Upper lobe of left lung (tissue), 6 donors: ENCODE measurements at regions not wholly inside any gene's neighbourhood (a gene's known extent, or its start where the extent isn't known, plus 50 kb on each side); places are given as distances from the start of the nearest gene placed in this dataset.

Experiments used
- ATAC-seq, 2 donors: fragments of 200-7000 bp; cut with Tn5 transposase; one replicate each; pipeline ENCODE4 v1.9.1; 2022; ENCODE audit warnings: mild to moderate bottlenecking in 2 of 2, moderate library complexity in 2 of 2; ENCODE audit not compliant: low FRiP score in 2 of 2
- DNase-seq, 2 donors: peaks; one replicate each; pipeline ENCODE4 v3.0.0-alpha.2; 2019 to 2020
- H3K27ac ChIP-seq, 4 donors: fragments of 200-600 bp; sonication (generic); one replicate each; pipeline ENCODE4 v1.5.1; 2016 to 2019
- H3K27me3 ChIP-seq, 4 donors: fragments of 200-600 bp; sonication (generic); one replicate each; pipeline ENCODE4 v1.5.1; 2017 to 2019
- H3K36me3 ChIP-seq, 4 donors: fragments of 200-600 bp; sonication (generic); one replicate each; pipeline ENCODE4 v1.5.1; 2016 to 2019
- H3K4me1 ChIP-seq, 4 donors: fragments of 200-600 bp; sonication (generic); one replicate each; pipeline ENCODE4 v1.5.1; 2018 to 2019
- H3K4me3 ChIP-seq, 4 donors: fragments of 200-600 bp; sonication (generic); one replicate each; pipeline ENCODE4 v1.5.1; 2017 to 2019; ENCODE audit warnings: mild to moderate bottlenecking in 2 of 4, moderate library complexity in 1 of 4
- H3K9me3 ChIP-seq, 4 donors: fragments of 200-600 bp; sonication (generic); one replicate each; pipeline ENCODE4 v1.5.1; 2018 to 2019
- EP300 ChIP-seq, 4 donors: sonication (generic); formaldehyde crosslinking; IDR thresholded peaks; one replicate each; pipeline ENCODE4 v1.5.1; 2017; ENCODE audit warnings: antibody characterized with exemption in 4 of 4, control low read depth in 2 of 4
- POLR2A ChIP-seq, 4 donors: fragments of 450-650 bp; IDR thresholded peaks; one replicate each; pipeline ENCODE4 v1.5.1; 2016 to 2017; ENCODE audit warnings: antibody characterized with exemption in 4 of 4, mild to moderate bottlenecking in 2 of 4
- POLR2AphosphoS5 ChIP-seq, 2 donors: sonication (generic); formaldehyde crosslinking; IDR thresholded peaks; one replicate each; pipeline ENCODE4 v1.5.1; 2017; ENCODE audit warnings: antibody characterized with exemption in 2 of 2
- WGBS, 2 donors: methylation state at CpG; one replicate each; pipeline ENCODE4 v1.1.5; 2017 to 2018; 5-methylcytosine and 5-hydroxymethylcytosine counted together
- TF ChIP-seq, protein P1 (sequence below), 6 experiments: fragments of 450-650 bp in 4 of 6; fragments of 200-600 bp in 2 of 6; sonication (generic) in 2 of 6; IDR thresholded peaks; one replicate each; pipeline ENCODE4 v1.5.1; 2016 to 2019; ENCODE audit warnings: antibody characterized with exemption in 6 of 6
- donor health status: DM: no; HTN: no; CAD: no; lungs with moderate emphysema.
- donor health status: DM: no; HTN: yes; CAD: no; lungs with severe emphysema.

DNA sequence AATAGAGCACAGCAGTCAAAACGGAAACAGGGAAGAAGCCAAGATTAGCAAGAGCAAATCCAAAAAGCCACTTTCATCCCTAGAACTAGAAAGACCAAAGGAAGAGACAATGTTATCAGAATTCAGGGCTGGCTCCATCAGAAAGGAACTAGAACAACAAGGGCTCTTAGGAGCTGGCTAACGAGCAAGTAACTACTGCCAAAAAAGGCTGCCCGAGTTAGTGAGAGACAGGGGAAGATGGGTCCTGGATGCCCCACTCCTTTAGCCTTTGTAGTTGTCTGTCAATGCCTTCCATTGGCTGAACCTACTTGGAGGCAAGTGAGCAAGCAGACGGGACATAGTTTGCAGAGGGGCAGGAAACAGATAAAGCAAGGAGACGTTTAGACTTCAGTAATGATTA is 240.4 kb downstream of the KLF12 start:
- H3K27me3 ChIP-seq, result no peaks in the 10 kb centered on the region
- H3K4me1 ChIP-seq, result no peaks in the 10 kb centered on the region
- no peaks in the 10 kb centered on the region for H3K9me3 ChIP-seq
- no peak for DNase-seq
- 79 to 85% methylated on average over 5 of the region's 5 CpGs for WGBS, 2 donors
- H3K27ac ChIP-seq, result no peak overlapping the region
- TF ChIP-seq EP300 (IDR thresholded peaks at IDR 0.05) (no peak), POLR2A (IDR thresholded peaks at IDR 0.05) (no peak), POLR2AphosphoS5 (IDR thresholded peaks at IDR 0.05) (no peak)
- TF ChIP-seq, protein P1, sequence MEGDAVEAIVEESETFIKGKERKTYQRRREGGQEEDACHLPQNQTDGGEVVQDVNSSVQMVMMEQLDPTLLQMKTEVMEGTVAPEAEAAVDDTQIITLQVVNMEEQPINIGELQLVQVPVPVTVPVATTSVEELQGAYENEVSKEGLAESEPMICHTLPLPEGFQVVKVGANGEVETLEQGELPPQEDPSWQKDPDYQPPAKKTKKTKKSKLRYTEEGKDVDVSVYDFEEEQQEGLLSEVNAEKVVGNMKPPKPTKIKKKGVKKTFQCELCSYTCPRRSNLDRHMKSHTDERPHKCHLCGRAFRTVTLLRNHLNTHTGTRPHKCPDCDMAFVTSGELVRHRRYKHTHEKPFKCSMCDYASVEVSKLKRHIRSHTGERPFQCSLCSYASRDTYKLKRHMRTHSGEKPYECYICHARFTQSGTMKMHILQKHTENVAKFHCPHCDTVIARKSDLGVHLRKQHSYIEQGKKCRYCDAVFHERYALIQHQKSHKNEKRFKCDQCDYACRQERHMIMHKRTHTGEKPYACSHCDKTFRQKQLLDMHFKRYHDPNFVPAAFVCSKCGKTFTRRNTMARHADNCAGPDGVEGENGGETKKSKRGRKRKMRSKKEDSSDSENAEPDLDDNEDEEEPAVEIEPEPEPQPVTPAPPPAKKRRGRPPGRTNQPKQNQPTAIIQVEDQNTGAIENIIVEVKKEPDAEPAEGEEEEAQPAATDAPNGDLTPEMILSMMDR (IDR thresholded peaks at IDR 0.05), result no peak
- H3K4me3 ChIP-seq, result no peak overlapping the region
- no peaks in the 10 kb centered on the region for H3K36me3 ChIP-seq
- ATAC-seq, result no peak

DNA sequence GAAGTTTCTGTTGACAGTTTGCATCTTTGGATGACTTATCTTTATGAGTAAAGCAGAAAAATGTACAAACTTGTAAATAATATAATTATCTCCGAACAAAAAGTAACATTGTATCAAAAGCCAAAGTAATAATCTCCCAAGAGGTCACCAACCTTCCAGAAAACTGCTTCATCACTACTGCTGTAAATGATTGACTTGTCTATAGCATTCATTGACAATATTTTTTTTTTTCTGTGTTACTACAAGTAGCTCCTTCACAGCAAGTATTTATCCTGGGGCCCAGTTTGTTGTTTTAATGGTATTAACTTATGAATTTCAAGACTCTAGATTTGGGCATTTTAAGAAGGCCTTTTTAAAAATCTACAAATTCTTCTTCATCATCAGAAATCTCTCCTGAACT is 242.4 kb downstream of the KLF12 start:
- no peaks in the 10 kb centered on the region for H3K4me1 ChIP-seq
- ATAC-seq, result no peak
- 84 to 87% methylated on average over 1 of the region's 1 CpG for WGBS, 2 donors

DNA sequence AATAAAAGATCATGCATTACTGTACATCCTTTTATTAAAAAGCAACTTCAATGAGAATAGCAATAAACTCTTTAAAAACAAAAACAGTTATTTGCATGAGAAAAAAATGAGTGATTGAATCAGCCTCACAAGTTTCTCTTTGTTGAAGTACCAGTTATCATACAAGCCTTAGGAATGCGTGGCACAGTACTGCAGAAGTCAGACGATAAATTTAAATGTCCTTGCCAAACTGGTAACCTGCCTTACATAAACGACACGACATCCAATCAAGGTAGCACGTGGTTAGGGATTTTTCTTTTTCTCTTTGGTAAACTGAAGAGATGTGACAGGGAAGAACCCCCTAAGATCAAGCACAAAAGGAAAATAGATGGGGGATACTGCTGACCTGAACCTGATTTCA is 251.0 kb downstream of the KLF12 start:
- no peak overlapping the region for H3K4me3 ChIP-seq
- no peaks in the 10 kb centered on the region for H3K4me1 ChIP-seq
- no peaks in the 10 kb centered on the region for H3K27me3 ChIP-seq
- H3K9me3 ChIP-seq, result no peaks in the 10 kb centered on the region
- DNase-seq (no peak), ATAC-seq (no peak)
- no peaks in the 10 kb centered on the region for H3K36me3 ChIP-seq
- TF ChIP-seq POLR2AphosphoS5 (IDR thresholded peaks at IDR 0.05) (no peak), EP300 (IDR thresholded peaks at IDR 0.05) (no peak), POLR2A (IDR thresholded peaks at IDR 0.05) (no peak)
- TF ChIP-seq, protein P1 (IDR thresholded peaks at IDR 0.05), result no peak
- WGBS, 2 donors, result 54 to 66% methylated on average over 5 of the region's 5 CpGs
- no peak overlapping the region for H3K27ac ChIP-seq

More for the DNA sequence above, 242.4 kb downstream of the KLF12 start:
- no peak for DNase-seq
- Histone ChIP-seq H3K9me3 (no peaks in the 10 kb centered on the region), H3K36me3 (no peaks in the 10 kb centered on the region), H3K27me3 (no peaks in the 10 kb centered on the region), H3K27ac (no peak overlapping the region), H3K4me3 (no peak overlapping the region)
- TF ChIP-seq POLR2AphosphoS5 (IDR thresholded peaks at IDR 0.05) (no peak), EP300 (IDR thresholded peaks at IDR 0.05) (no peak), POLR2A (IDR thresholded peaks at IDR 0.05) (no peak)
- TF ChIP-seq, protein P1 (IDR thresholded peaks at IDR 0.05), result no peak

DNA sequence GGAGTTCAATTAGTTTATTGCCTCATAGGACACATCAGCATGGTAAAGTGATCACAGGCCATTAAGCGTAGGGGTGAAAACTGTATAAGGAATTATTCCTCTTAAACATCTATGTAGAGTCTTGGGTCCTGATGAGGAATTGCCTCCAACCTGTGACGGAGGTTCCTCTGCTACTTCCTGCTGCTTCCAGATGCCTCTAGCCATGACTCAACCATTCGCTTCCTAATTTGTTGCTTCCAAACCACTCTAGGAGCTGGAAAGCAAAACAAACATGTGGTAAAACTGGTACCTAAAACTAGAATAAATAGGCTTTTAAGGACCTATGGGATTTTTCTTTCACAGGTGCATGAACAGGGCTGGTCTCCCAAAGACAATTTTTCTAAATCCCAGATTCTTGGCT is 253.8 kb downstream of the KLF12 start:
- no peak for DNase-seq
- Histone ChIP-seq H3K4me1 (no peaks in the 10 kb centered on the region), H3K4me3 (no peak overlapping the region), H3K27ac (no peak overlapping the region), H3K9me3 (no peaks in the 10 kb centered on the region), H3K27me3 (no peaks in the 10 kb centered on the region), H3K36me3 (no peaks in the 10 kb centered on the region)
- TF ChIP-seq, protein P1 (IDR thresholded peaks at IDR 0.05), result no peak
- no peak for TF ChIP-seq POLR2A (IDR thresholded peaks at IDR 0.05)
- no peak for TF ChIP-seq EP300 (IDR thresholded peaks at IDR 0.05)
- no peak for TF ChIP-seq POLR2AphosphoS5 (IDR thresholded peaks at IDR 0.05)
- WGBS, 2 donors, result 76 to 88% methylated on average over 3 of the region's 3 CpGs
- no peak for ATAC-seq

GRCh38 chr13:73879346-73880015 is 254.7 kb downstream of the KLF12 start:
- ATAC-seq (no peak), DNase-seq (no peak)
- WGBS, 2 donors, result 52 to 65% methylated on average over 4 of the region's 4 CpGs
- Histone ChIP-seq H3K4me1 (no peaks in the 10 kb centered on the region), H3K4me3 (no peak overlapping the region), H3K9me3 (no peaks in the 10 kb centered on the region), H3K27ac (no peak overlapping the region), H3K36me3 (no peaks in the 10 kb centered on the region), H3K27me3 (no peaks in the 10 kb centered on the region)
- no peak for TF ChIP-seq POLR2AphosphoS5 (IDR thresholded peaks at IDR 0.05)
- no peak for TF ChIP-seq POLR2A (IDR thresholded peaks at IDR 0.05)
- no peak for TF ChIP-seq EP300 (IDR thresholded peaks at IDR 0.05)
- TF ChIP-seq, protein P1 (IDR thresholded peaks at IDR 0.05), result no peak
